NCI-H1694 (cell line): ENCODE measurements at regions not wholly inside any gene's neighbourhood (a gene's known extent, or its start where the extent isn't known, plus 50 kb on each side); places are given as distances from the start of the nearest gene placed in this dataset.
"Not testable (repeated sequence)": the region's sequence is repeated elsewhere in the genome, so short reads cannot be mapped to it uniquely, and the experiment has no call there.

Experiments used
- DNase-seq: peaks from one replicate; lab custom pipeline; 2025; lab: John Stamatoyannopoulos, UW

- DNase-seq = no peak
Measured at GRCh38 chr2:64795024-64795592, 141.4 kb upstream of the SERTAD2 start.

- DNase-seq = no peak
Measured at GRCh38 chr2:64796926-64797325, 143.2 kb upstream of the SERTAD2 start.

- no peak for DNase-seq
Measured at GRCh38 chr2:64797881-64798575, 144.3 kb upstream of the SERTAD2 start.

- no peak for DNase-seq
Measured at GRCh38 chr2:64799592-64800252, 146.0 kb upstream of the SERTAD2 start.

- no peak for DNase-seq
Measured at GRCh38 chr2:64803776-64804175, 150.1 kb upstream of the SERTAD2 start.

- DNase-seq = no peak
Measured at GRCh38 chr2:64804651-64805050, 150.9 kb upstream of the SERTAD2 start.

GRCh38 chr2:64807417-64807816 is 153.7 kb upstream of the SERTAD2 start:
- DNase-seq = no peak

- DNase-seq = no peak
Measured at GRCh38 chr2:64808092-64808491, 154.4 kb upstream of the SERTAD2 start.

GRCh38 chr2:64808754-64809153 is 155.0 kb upstream of the SERTAD2 start:
- DNase-seq = no peak

GRCh38 chr2:64809216-64809615 is 155.5 kb upstream of the SERTAD2 start:
- DNase-seq = no peak

- DNase-seq = no peak
Measured at GRCh38 chr2:64812285-64812684, 158.6 kb upstream of the SERTAD2 start.

GRCh38 chr2:64814007-64814406 is 160.3 kb upstream of the SERTAD2 start:
- DNase-seq = no peak

GRCh38 chr2:64816526-64816925 is 162.8 kb upstream of the SERTAD2 start:
- DNase-seq = not testable (repeated sequence)

GRCh38 chr2:64817453-64817852 is 163.7 kb upstream of the SERTAD2 start:
- DNase-seq = no peak

- DNase-seq = no peak
Measured at GRCh38 chr2:64818664-64819060, 164.9 kb upstream of the SERTAD2 start.

GRCh38 chr2:64819361-64819760 is 165.6 kb upstream of the SERTAD2 start:
- DNase-seq = no peak

- no peak for DNase-seq
Measured at GRCh38 chr2:64819774-64820688, 166.3 kb upstream of the SERTAD2 start.

GRCh38 chr2:64820901-64821300 is 167.2 kb upstream of the SERTAD2 start:
- no peak for DNase-seq

GRCh38 chr2:64823794-64824193 is 165.4 kb upstream of the SLC1A4 start:
- no peak for DNase-seq

- no peak for DNase-seq
Measured at GRCh38 chr2:64825831-64826491, 163.2 kb upstream of the SLC1A4 start.

GRCh38 chr2:64826703-64827102 is 162.5 kb upstream of the SLC1A4 start:
- no peak for DNase-seq

GRCh38 chr2:64828261-64828660 is 160.9 kb upstream of the SLC1A4 start:
- no peak for DNase-seq
